ENCODE measurements at regions not wholly inside any gene's neighbourhood (a gene's known extent, or its start where the extent isn't known, plus 50 kb on each side); places are given as distances from the start of the nearest gene placed in this dataset.
"Not testable (repeated sequence)": the region's sequence is repeated elsewhere in the genome, so short reads cannot be mapped to it uniquely, and the experiment has no call there.

DNA sequence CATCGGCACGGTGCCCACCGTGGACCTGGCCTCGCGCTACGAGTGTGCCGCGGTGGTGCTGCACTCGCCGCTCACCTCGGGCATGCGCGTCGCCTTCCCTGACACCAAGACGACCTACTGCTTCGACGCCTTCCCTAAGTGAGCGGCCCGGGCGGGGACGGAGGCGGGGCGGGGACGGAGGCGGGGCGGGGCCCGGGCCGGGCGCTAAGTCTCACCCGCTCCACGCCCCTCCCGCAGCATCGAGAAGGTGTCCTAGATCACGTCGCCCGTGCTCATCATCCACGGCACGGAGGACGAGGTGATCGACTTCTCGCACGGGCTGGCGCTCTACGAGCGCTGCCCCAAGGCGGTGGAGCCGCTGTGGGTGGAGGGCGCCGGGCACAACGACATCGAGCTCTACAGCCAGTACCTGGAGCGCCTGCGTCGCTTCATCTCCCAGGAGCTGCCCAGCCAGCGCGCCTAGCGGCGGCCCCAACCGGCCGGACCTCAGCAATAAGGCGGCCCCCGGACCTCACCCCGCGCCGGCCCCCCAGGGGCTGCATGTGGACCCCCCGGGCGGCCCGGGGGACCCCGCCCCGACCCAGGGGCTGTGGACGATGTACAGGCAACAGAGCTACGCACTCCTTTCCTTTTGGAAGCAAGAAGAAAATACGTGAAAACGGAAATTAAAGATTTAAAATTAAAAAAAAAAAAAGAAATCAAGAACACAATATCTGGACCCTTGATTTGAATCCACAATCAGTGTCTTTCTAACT lies 198.8 kb downstream of the USP22 start:
- TF ChIP-seq, protein P1, sequence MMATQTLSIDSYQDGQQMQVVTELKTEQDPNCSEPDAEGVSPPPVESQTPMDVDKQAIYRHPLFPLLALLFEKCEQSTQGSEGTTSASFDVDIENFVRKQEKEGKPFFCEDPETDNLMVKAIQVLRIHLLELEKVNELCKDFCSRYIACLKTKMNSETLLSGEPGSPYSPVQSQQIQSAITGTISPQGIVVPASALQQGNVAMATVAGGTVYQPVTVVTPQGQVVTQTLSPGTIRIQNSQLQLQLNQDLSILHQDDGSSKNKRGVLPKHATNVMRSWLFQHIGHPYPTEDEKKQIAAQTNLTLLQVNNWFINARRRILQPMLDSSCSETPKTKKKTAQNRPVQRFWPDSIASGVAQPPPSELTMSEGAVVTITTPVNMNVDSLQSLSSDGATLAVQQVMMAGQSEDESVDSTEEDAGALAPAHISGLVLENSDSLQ (IDR thresholded peaks at IDR 0.05), result not testable (repeated sequence)
- TF ChIP-seq, protein P2, sequence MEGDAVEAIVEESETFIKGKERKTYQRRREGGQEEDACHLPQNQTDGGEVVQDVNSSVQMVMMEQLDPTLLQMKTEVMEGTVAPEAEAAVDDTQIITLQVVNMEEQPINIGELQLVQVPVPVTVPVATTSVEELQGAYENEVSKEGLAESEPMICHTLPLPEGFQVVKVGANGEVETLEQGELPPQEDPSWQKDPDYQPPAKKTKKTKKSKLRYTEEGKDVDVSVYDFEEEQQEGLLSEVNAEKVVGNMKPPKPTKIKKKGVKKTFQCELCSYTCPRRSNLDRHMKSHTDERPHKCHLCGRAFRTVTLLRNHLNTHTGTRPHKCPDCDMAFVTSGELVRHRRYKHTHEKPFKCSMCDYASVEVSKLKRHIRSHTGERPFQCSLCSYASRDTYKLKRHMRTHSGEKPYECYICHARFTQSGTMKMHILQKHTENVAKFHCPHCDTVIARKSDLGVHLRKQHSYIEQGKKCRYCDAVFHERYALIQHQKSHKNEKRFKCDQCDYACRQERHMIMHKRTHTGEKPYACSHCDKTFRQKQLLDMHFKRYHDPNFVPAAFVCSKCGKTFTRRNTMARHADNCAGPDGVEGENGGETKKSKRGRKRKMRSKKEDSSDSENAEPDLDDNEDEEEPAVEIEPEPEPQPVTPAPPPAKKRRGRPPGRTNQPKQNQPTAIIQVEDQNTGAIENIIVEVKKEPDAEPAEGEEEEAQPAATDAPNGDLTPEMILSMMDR (IDR thresholded peaks at IDR 0.05 in 2 of 3, conservative IDR thresholded peaks at IDR 0.05 in 1 of 3; ENCODE audit: control insufficient read depth in 2 of 3, extremely low read depth in 1 of 3, insufficient read depth in 1 of 3, low read depth in 3 of 3, low read length in 3 of 3), result not testable (repeated sequence)
- TF ChIP-seq SP1 (IDR thresholded peaks at IDR 0.05; ENCODE audit: low read depth, low read length); RAD21 (IDR thresholded peaks at IDR 0.05; ENCODE audit: insufficient read depth, low read depth, low read length): not testable (repeated sequence)

Data from GM12878 (cell line).